ENCODE measurements at regions not wholly inside any gene's neighbourhood (a gene's known extent, or its start where the extent isn't known, plus 50 kb on each side); places are given as distances from the start of the nearest gene placed in this dataset.

DNA sequence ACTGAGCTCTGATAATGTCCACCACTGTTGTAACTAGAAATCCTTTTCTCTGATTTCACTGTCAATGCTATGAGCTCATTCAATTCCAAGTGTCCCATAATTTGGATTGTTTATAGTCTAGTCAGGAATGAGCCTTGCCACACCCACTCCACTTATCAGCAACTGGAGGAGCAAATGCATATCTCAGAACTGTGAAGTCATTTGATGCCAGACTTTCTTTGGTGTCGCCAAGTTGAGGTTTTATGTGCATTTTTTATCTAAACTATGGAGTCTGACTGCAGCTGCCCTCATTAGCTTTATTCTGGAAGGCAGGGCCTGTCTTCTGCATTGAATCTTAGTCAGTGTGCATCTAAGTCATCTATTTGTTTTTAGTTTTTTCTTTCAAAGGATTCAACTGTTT lies 361.3 kb downstream of the PMP22 start:
- no peak for DNase-seq (ENCODE audit: low read depth in 2 of 2)

DNA sequence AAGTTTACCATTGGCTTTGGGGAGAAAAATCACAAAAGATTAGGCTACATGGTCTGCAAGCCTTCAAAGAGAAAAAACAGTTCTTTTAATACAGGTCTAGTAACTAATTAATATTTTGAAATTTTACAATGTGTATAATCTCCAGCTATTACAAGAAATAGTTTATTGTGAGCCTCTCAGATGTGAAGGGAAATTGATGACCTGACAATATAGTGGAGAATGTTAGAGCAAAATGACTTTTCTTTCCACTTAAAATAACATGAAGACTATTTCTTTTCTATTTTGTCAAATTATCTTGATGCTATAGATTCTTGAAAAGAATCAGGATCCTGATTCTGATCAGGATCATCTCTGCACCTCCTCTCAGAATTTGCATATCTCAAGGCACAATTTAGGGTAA lies 362.3 kb downstream of the PMP22 start:
- no peak for DNase-seq (ENCODE audit: low read depth in 2 of 2)

DNA sequence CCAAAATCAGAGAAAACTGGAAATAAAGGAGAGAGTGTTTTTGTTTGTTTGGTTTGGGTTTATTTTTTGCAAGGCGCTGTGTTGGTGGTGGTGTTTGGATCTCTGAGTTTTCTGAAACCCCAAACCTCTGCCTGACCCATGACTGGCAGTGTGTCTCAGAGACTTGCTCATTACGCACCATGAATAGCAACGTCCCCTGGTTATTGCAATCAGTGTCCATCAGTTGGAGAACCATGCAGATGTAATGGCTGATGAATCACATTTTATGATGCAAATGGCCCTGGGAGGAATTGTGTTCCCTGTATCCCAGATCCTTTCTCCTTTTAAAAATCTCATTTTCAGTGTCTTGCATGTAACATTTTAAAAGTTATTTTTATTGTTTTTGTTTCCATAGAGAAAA lies 362.8 kb downstream of the PMP22 start:
- DNase-seq (ENCODE audit: low read depth in 2 of 2) = no peak

DNA sequence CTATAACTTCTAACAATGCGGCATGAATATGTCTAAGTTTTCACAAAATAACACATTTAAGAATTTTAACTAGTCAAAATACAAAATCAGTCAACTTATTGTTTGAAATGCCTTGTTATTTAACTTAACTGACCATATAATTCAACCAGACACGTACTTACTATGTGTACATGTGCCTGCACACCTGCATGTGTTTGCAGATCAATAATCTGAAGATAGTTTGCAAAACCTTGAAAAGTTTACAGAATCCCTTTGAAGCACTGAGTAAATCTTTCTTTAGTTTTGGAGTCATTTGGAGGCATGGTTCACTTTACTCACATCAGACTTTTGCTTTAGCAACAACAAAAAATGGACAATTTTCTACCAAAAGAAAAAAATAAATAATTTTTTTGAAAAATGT lies 363.8 kb downstream of the PMP22 start:
- no peak for DNase-seq (ENCODE audit: low read depth in 2 of 2)

DNA sequence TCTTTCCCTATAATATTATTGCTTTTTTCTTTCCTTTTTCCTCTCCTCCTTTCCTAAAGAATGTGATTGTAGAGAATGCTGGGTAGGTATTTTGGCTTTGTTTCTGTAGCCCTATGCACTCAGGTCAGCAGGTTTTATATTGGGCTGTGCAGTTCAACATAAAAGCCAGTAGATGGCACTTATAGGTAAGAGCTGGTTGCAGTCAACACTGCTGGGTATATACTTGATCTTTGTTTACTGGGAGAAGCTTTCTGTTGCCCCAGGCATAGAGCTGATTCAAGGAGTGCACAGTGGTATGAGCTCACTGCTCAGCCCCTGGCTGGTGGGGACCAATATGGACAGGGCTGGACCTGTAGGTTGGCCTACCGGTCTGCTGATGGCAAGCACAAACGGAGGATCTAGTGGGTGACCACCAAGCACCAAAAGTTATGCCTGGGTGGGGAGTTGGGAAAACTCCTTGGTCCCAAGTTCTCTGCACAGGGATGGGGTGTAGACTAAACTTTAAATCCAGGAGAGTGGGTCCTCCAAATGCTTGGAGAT lies 378.9 kb downstream of the PMP22 start:
- no peak for DNase-seq (ENCODE audit: low read depth in 2 of 2)

DNA sequence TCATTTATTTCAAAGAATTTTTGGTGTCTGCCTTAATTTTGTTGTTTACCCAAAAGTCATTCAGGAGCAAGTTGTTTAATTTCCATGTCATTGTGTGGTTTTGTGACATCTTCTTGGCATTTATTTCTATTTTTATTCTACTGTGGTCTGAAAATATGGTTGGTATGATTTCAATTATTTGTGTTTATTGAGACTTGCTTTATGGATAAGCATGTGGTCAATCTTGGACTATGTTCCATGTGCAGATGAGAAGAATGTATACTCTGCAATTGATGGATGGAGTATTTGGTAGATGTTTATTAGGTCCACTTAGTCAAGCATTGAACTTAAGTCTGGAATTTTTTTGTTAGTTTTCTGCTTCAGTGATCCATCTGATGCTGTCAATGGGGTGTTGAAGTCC lies 383.0 kb downstream of the PMP22 start:
- no peak for DNase-seq (ENCODE audit: low read depth in 2 of 2)

DNA sequence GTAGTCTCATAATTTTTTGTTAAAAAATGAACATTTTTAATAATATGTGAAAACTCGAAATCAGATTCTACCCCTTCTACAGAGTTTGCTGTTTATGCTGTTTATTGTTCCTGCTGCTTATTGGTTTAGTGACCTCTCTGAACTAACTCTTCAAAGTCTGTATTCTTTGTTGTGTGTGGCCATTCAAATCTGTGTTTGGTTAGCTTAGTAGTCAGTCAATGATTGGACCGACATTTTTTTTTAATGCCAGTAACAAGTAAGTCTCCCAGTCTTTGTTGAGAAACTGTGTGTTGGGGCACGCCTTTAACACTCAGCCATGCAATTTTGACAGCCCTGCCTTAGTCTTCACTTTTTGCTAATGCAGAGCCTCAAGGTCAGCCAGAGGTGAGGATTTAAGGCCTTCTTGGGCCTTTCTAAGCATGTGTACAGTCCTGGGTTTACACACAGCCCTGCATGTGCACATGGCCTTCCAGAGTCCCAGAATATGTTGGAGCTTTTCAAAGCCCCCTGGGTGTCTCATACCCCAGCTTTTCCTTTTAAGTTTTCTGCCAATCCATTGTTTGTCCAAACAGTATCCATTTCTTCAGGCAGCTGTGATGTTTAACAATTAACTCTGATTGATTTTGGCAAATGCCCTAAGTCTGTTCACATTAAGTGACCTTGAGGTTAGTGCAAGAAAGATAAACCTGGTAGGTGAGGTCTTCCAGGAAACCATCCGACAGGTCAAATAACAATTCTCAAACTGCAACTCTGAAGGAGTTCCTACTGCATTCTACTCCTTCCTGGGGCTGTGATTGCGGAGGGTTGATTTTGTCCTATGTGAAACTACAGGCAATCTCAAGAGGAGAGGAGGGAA lies 389.3 kb downstream of the PMP22 start:
- DNase-seq (ENCODE audit: low read depth in 2 of 2) = no peak

DNA sequence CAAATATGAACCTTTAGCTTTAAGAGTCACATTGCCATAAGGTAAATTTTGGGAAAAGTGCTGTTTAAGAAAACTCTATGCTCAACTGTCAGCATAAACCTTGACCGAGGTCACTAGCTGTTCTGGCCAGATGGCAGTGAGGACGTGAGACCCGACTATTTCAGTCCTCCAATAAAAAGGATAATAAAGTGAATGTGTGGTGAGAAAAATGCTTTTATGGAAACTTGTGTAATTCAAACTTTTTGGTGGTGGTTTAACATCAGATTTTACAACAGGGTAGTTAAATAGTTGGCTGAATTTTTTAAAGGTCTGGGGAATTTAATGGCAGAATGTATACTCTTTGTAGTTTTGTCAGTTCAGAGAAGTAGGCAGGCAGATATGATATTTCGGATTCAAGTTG lies 391.1 kb downstream of the PMP22 start:
- DNase-seq (ENCODE audit: low read depth in 2 of 2) = no peak

DNA sequence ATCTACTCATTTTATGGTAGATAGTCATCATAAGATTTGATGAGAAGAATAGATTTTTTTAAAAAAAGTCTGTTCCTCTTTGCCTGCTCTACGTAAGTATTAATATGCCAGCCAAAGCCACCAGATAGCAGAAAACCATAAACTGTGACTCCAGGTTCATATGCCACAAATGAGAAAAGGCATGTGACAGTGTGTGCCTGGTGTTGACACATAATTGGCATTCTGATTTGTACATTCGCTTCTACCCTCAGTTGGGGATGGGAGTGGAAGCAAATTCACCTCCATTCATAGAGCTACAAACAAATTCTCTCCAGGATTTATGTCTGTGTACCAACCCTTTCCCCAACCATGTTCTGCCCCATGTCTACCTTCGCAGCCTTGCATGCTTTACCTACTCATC lies 391.6 kb downstream of the PMP22 start:
- no peak for DNase-seq (ENCODE audit: low read depth in 2 of 2)

DNA sequence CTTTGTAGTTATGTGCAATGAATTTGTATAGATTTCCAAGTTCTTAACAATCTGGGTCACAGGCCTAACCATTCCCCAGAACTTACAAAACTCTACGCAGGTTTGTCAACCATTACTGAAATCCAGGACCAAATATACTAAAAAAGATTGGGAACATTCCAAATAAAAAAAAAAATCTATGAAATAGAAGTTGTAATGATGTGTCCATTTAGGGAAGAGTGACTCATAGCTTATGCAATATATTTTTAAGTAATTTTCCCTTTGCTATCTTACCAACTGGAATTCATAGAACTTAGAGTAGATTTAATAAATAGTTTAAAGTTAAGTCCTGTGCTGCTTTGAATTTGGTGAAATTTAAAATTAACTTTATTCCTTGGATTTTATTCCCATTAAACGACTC lies 393.2 kb downstream of the PMP22 start:
- DNase-seq (ENCODE audit: low read depth in 2 of 2) = no peak

DNA sequence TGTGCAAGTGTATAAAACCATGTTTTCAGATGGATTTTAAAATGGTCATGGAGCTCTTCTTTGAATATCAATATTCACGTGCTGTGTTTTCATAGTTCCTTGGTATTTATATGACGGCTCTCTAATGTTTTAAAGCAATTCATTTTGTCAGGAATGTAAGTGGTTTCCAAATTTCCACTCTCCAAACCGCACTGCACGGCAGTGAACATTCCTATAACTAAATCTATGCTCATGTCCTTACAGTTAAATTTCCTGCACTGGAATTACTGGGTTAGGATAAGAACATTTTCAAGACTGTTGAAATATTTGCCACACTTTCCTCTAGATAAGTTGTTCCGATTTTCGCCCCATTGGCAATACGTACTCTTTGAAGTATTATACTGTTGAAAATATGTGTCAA lies 398.9 kb downstream of the PMP22 start:
- DNase-seq (ENCODE audit: low read depth in 2 of 2) = no peak

DNA sequence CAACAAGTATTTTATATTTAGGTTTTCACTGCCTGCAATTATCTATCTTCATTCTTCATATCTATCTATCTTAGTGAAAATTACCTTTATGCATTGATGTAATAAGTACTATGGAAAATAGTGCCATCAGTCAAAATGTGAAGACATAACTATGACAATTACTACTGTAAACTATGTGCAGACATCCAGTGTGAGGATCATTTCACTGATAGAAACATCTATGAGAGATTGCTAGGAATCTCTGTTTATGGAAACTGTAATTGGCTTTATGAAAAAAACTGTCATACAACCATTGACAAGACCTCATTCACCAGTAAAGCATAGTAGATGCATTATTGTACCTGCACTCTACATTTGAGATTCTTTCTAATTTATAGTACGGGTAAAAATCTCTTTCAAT lies 401.0 kb downstream of the PMP22 start:
- no peak for DNase-seq (ENCODE audit: low read depth in 2 of 2)

DNA sequence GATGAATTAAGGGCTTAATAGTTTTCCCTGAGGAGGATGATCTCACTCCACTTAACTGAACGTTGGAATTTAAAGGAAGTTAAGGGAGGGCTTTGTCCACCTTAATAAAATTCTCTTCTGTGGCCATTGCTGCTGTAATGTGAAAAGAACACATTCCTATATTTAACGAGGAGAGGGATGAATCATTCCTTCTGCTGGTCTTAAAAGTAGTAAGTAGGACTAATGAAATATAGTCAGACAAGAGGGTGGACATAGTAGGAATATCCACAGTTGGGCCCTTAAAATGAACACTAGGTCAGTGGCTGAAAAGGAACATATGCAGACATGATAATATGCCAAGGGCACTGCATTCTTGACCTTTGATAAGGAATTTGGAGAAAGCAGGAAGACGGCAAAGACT lies 405.6 kb downstream of the PMP22 start:
- no peak for DNase-seq (ENCODE audit: low read depth in 2 of 2)

DNA sequence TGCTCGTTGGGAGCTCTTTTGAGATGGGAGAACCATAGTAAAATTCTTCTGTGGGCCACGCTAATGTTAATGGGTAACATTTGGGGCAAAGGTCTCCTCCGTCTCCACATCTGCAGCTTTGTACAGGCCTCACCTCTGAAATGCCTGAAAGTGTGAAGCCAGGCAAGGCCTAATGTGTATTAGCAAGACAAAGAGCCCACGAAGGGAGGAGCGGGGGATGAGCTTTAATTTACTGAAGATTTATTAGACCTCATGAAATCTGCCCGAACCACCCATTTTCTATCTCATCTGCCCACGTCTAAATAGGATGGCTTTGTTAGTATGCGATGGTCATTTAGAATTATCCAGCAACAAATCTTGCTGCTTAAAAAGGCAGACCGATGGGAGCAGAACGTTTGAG lies 408.9 kb downstream of the PMP22 start:
- no peak for DNase-seq (ENCODE audit: low read depth in 2 of 2)

DNA sequence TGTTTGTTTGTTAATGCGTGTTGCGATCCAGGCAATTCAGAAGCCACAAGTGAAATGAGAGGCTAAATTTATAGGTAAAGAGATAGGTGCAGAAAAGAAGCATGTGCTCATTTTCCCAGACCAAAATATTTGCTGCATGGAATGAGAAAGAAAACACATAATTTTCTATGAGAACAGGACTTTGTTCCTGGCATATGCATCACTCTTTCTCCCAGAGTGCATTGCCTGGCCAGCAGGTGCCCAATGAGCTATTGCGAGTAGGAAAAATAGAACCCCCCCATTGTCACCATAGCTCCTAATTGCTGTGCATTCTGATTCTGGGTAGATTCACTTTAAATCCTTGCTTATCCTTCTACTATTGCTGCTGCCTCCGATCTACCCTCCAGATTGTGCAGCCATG lies 410.4 kb downstream of the PMP22 start:
- no peak for DNase-seq (ENCODE audit: low read depth in 2 of 2)

DNA sequence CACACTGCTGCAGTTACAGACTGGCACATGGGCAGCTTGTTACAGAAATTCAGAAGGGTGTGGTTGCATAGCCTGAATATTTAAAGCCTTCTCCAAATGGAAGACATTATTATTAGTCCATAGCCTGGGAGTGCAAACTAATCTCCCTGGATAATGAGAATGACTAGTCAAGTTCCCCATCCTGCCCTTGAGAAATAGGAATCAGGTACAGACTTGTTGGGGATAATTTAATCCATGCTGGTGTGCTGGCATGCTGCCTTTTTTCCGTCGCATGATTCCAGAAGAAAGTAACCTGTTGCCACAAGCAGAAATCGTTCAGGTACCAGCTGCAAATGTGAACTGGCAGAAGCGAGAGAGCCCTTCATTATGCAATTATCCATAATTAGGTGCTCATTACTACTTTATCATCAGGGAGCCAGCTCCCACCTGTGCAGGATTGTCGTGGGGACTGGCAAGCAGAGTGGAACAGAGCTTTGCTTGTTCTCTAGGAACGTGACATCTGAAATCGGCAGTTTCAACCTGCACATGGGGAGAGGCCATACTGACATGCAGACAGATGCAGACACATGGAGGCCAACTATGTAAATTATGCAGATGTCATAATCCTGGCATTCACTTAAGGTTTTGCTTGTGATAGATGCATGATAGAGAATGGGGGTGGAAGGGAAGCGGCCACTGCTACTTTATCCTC lies 419.4 kb downstream of the PMP22 start:
- DNase-seq (ENCODE audit: low read depth in 2 of 2) = no peak

DNA sequence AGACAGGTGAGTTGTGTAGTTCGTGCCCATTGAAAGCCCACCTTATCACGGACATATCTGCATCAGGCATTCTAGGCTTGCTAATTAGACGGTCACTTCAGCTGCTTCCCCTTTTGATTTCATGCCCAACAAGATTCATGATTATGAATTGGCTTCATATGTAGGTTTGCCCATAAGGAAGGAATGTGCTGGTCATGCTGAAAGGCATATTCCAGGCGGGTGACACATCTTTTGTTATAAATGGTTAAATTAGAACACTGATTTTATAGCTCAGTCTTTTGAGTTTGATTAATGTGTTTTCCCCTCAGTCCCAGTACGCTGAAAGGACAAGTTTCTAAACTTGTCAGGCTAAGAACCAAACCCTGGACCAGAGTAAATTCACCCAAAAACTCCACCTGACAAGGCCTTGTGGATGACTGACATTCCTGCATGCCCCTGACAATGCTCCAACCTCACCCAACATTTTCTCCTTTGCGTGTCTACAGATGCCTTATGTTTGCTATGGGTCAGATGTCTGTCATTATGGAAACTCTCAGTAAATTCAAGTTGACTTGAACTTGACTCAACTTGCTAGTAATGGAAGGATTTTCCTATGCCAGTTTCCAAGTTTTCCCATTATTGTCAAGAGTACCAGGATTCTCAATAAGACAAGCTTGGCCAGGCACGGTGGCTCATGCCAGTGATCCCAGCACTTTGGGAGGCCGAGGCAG lies 421.9 kb downstream of the PMP22 start:
- no peak for DNase-seq (ENCODE audit: low read depth in 2 of 2)

DNA sequence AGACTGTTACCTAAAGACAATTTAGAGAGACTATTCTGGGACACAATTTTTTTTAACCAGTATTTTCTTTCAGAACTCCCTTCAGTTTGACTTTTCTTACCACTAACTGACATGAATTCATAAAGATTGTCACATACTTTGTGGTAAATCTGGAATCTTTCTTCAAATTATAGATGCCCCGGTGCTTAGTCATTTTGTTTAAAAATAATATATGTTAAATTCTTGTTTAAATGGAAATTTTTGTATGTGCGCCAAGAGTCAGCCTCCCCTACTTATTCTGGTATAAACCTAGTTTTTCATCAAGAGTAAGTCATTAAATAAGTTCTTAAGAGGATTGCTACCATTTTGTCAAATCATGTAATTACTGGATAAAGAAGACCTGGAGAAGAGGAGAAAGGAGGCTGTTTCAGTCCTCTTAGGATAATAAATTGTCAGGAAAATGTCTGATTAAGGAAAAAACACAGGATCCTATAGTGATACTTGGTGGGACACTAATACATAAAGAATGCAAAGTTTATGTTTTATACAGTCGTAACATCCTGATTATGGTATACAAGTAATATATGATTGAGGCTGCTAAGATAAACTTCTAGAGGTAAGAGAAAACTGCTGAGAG lies 424.4 kb downstream of the PMP22 start:
- DNase-seq (ENCODE audit: low read depth in 2 of 2) = no peak

DNA sequence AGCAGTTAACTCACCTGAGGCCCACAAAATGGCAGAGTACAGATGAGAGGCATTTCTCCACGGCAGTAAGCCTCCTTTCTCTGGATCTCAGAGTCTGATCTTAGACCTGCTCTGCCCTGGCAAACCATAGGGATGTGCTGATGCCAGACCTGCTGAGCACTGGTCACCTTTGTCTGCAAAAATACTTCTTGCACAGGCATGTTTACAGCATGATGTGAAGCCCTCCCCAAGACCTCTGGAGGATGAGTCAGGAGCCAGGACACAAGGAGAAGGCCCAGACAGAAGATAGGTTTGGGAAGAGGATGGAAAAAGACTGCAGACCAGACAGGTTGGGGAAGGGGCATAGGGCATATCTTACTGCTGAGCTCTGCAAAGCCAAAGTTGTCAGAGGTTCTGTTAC lies 426.6 kb downstream of the PMP22 start:
- no peak for DNase-seq (ENCODE audit: low read depth in 2 of 2)

DNA sequence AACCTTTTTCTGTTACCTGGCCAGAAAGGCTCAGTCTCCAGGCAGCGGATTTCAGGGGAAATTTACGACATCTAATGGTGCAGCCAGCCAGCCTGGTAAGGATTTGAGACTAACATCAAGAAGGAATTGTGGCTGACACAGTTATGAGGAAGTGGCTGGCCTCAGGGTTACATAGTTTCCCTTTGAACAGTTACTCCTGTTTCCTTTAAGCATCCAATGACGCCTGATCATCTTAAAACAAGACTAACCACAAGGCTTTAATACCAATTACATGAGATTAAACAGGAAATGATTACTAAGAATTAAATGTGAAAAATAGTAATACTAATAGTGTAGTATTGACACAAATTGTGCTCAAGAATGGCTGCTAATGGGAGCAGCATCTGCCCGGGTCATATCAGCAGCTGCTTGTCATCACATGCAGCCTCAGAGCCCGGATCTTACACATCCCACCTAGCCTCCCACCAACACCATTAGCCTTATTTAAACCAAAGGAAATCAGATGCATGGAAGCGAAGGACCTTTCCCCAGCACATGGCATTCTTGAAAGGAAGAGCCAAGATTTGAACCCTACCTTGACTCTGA lies 431.8 kb downstream of the PMP22 start:
- DNase-seq (ENCODE audit: low read depth in 2 of 2) = no peak

DNA sequence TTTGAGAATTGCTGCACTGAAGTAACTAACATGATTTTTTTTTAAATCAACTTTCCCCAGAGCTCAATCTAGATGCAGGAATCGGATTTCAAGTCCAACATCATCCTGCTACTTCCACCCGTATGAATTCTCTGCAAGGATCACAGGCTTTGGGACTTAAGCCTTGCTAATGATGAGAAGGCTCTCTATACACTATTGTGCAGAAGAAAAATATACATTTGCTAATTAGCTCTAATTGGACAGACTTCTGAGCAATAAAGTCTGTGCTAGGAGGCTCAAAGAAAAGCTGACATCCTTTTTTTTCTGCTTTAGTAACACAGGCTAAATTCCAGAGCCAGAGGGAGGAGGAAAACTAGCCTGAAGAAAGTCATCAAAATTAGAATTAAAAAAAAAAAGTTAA lies 433.6 kb downstream of the PMP22 start:
- DNase-seq (ENCODE audit: low read depth in 2 of 2) = no peak

DNA sequence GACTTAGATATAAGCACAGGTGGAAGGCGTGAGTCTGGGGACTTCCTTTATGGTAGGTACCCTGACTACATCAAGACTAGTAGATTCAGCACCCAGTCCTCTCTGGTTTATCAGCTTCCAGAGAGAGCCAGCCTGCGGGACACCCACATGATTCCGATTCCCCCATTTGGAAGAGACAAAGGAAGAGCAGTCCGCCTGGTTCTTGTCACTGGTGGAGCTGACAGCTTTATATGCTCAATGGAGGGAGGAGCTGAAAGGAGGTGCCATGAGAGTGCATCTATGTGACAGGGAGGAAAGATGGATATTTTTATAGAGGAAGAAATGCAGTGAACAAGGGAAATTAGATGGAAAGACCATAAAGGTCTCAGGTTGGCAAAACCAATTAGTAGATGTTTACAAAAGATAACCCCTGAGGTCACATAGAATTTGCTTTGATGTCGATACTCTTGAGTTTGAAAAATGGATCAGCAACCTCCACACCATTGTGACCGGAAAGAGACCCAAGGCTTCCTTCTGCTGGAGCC lies 437.7 kb downstream of the PMP22 start:
- no peak for DNase-seq (ENCODE audit: low read depth in 2 of 2)
